Testis (tissue), 2 donors: ENCODE measurements at regions not wholly inside any gene's neighbourhood (a gene's known extent, or its start where the extent isn't known, plus 50 kb on each side); places are given as distances from the start of the nearest gene placed in this dataset.

Experiments used
- CTCF ChIP-seq, 3 experiments: fragments of 450-650 bp in 2 of 3; fragments of 200-600 bp in 1 of 3; sonication (generic) in 1 of 3; IDR thresholded peaks; one replicate each; pipeline ENCODE4 v1.5.1; 2016 to 2019; ENCODE audit warnings: antibody characterized with exemption in 3 of 3, mild to moderate bottlenecking in 2 of 3, moderate library complexity in 1 of 3
- POLR2A ChIP-seq: fragments of 450-650 bp; IDR thresholded peaks from one replicate; pipeline ENCODE4 v1.6.1; 2017; ENCODE audit warnings: antibody characterized with exemption, mild to moderate bottlenecking, moderate library complexity

- TF ChIP-seq CTCF (IDR thresholded peaks at IDR 0.05) (no peak), POLR2A (no peak)
Observed at GRCh38 chr9:129404621-129405020, 216.3 kb downstream of the C9orf50 start.
